KMS-11 (cell line): ENCODE measurements at regions not wholly inside any gene's neighbourhood (a gene's known extent, or its start where the extent isn't known, plus 50 kb on each side); places are given as distances from the start of the nearest gene placed in this dataset.

Experiments used
- H2AFZ ChIP-seq: fragments of 200-600 bp; sonication (generic); 2 replicates; pipeline ENCODE4 v1.6.1; 2016; ENCODE audit warnings: antibody characterized with exemption, mixed run types, low read depth
- H3K27ac ChIP-seq: fragments of 200-600 bp; sonication (generic); 2 replicates; pipeline ENCODE4 v1.6.1; 2016; ENCODE audit warnings: mild to moderate bottlenecking, mixed run types
- H3K27me3 ChIP-seq: fragments of 200-600 bp; sonication (generic); 2 replicates; pipeline ENCODE4 v1.6.1; 2017; ENCODE audit warnings: mild to moderate bottlenecking, low read depth, mixed run types, moderate library complexity; ENCODE audit not compliant: insufficient read depth
- H3K36me3 ChIP-seq: fragments of 200-600 bp; sonication (generic); 2 replicates; pipeline ENCODE4 v1.6.1; 2017; ENCODE audit warnings: mild to moderate bottlenecking, mixed run types; ENCODE audit not compliant: insufficient read depth
- H3K4me1 ChIP-seq: fragments of 200-600 bp; sonication (generic); 2 replicates; pipeline ENCODE4 v1.6.1; 2016; ENCODE audit warnings: mild to moderate bottlenecking, low read depth, mixed run types; ENCODE audit not compliant: poor library complexity, severe bottlenecking
- H3K4me2 ChIP-seq: fragments of 200-600 bp; sonication (generic); 2 replicates; pipeline ENCODE4 v1.7.0; 2016; ENCODE audit warnings: mild to moderate bottlenecking, mixed run types
- H3K4me3 ChIP-seq: fragments of 200-600 bp; sonication (generic); IDR thresholded peaks from 2 replicates; pipeline ENCODE4 v1.6.1; 2017; ENCODE audit warnings: low read depth, low read length, mixed read lengths; ENCODE audit not compliant: insufficient read depth
- H3K79me2 ChIP-seq: fragments of 200-600 bp; sonication (generic); 2 replicates; pipeline ENCODE4 v1.6.1; 2016; ENCODE audit warnings: low read depth, mixed run types; ENCODE audit not compliant: insufficient read depth
- H3K9ac ChIP-seq: fragments of 200-600 bp; sonication (generic); 2 replicates; pipeline ENCODE4 v1.6.1; 2016; ENCODE audit warnings: mild to moderate bottlenecking, mixed run types
- H4K20me1 ChIP-seq: fragments of 200-600 bp; sonication (generic); 2 replicates; pipeline ENCODE4 v1.6.1; 2016; ENCODE audit warnings: mild to moderate bottlenecking, mixed run types; ENCODE audit not compliant: insufficient read depth
- TF ChIP-seq, protein P1 (sequence below): fragments of 200-600 bp; sonication (generic); conservative IDR thresholded peaks from 2 replicates; pipeline ENCODE4 v1.6.1; 2017; ENCODE audit warnings: low read depth, mild to moderate bottlenecking, antibody characterized with exemption, low read length, moderate library complexity, mixed read lengths

DNA sequence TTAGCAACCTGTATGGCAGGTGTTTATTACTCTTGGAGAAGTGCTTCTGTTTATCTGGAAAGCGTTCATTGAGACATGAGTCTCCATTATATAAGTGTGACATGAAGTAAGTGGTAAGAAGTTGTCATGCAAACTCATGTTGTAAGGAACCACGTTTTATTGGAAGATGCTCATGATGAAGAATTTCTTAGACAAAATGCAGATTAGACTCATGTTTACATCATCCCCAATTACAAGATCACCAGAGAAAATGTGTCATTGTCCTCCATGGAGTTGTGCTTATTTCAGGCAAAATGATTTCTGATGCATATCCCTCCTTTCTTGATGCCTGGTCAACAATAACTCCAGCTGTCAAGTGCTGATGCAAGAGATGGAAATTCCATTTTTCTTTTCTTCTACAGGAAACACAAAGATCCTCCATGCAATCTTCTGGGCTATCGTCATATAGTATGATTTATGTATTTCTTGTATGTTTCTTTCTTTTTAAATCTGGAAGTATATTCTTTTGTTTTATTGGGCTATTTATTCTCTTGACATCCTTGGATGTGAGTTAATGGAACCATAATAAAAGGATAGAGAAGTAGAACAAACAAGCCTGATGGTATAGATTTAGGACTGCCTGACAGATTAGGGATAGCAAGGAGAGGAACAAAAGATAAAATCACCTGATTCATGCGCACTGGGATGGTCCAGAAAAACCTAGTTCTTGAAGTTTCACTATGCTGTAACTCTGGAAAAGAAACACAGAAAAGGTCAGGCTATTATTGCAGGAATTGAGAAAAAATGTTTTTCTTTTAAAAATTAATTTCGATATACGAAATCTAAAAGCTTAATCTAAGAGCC is 50.7 kb upstream of the DIAPH3 start:
- H3K9ac ChIP-seq, result no peak overlapping the region
- H3K4me1 ChIP-seq, result no peaks in the 10 kb centered on the region
- no peaks in the 10 kb centered on the region for H4K20me1 ChIP-seq
- no peak overlapping the region for H3K4me2 ChIP-seq
- no peaks in the 10 kb centered on the region for H3K79me2 ChIP-seq
- H3K27ac ChIP-seq, result no peak overlapping the region
- H2AFZ ChIP-seq, result no peak overlapping the region
- TF ChIP-seq, protein P1, sequence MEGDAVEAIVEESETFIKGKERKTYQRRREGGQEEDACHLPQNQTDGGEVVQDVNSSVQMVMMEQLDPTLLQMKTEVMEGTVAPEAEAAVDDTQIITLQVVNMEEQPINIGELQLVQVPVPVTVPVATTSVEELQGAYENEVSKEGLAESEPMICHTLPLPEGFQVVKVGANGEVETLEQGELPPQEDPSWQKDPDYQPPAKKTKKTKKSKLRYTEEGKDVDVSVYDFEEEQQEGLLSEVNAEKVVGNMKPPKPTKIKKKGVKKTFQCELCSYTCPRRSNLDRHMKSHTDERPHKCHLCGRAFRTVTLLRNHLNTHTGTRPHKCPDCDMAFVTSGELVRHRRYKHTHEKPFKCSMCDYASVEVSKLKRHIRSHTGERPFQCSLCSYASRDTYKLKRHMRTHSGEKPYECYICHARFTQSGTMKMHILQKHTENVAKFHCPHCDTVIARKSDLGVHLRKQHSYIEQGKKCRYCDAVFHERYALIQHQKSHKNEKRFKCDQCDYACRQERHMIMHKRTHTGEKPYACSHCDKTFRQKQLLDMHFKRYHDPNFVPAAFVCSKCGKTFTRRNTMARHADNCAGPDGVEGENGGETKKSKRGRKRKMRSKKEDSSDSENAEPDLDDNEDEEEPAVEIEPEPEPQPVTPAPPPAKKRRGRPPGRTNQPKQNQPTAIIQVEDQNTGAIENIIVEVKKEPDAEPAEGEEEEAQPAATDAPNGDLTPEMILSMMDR, result no peak
- no peaks in the 10 kb centered on the region for H3K36me3 ChIP-seq
- H3K4me3 ChIP-seq, result no peak overlapping the region
- H3K27me3 ChIP-seq, result no peaks in the 10 kb centered on the region

DNA sequence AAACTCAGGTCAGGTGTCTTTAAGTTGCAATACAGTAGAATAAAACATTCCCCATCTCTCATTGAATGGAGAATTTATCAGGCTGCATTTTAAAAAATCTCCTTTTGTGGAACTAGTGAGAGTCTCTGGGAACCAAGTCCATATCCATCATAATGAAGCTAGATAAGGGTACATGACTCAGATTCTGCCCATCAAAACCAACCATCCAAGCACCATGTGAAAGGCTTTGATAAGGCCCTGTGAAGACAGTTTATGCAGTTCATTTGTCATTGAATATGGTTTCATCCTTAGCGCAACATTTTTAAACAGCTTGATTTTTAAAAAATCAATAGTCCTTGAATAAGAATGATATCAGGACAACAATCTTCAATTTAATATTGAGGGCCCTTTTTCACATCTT is 56.3 kb upstream of the DIAPH3 start:
- Histone ChIP-seq H4K20me1 (no peaks in the 10 kb centered on the region), H3K27ac (no peak overlapping the region), H3K79me2 (no peaks in the 10 kb centered on the region), H3K27me3 (no peaks in the 10 kb centered on the region), H3K4me1 (no peaks in the 10 kb centered on the region), H2AFZ (no peak overlapping the region), H3K9ac (no peak overlapping the region), H3K36me3 (no peaks in the 10 kb centered on the region), H3K4me3 (no peak overlapping the region), H3K4me2 (no peak overlapping the region)
- TF ChIP-seq, protein P1, result no peak

- TF ChIP-seq, protein P1, result no peak
- Histone ChIP-seq H3K9ac (no peak overlapping the region), H2AFZ (no peak overlapping the region)
These were observed 57.9 kb upstream of the DIAPH3 start for GRCh38 chr13:60221581-60221980.

GRCh38 chr13:60226507-60226906 is 62.8 kb upstream of the DIAPH3 start:
- TF ChIP-seq, protein P1, result no peak
- Histone ChIP-seq H3K27me3 (no peaks in the 10 kb centered on the region), H2AFZ (no peak overlapping the region), H3K36me3 (no peaks in the 10 kb centered on the region), H3K4me1 (peaks cover 18% of the 10 kb centered on the region), H3K4me3 (no peak overlapping the region), H3K79me2 (no peaks in the 10 kb centered on the region), H3K4me2 (no peak overlapping the region), H3K27ac (no peak overlapping the region), H4K20me1 (no peaks in the 10 kb centered on the region), H3K9ac (no peak overlapping the region)

More at GRCh38 chr13:60221581-60221980, 57.9 kb upstream of the DIAPH3 start:
- no peaks in the 10 kb centered on the region for H3K4me1 ChIP-seq
- no peaks in the 10 kb centered on the region for H4K20me1 ChIP-seq
- no peak overlapping the region for H3K27ac ChIP-seq
- H3K4me2 ChIP-seq, result no peak overlapping the region
- H3K4me3 ChIP-seq, result no peak overlapping the region
- H3K36me3 ChIP-seq, result no peaks in the 10 kb centered on the region
- no peaks in the 10 kb centered on the region for H3K27me3 ChIP-seq
- H3K79me2 ChIP-seq, result no peaks in the 10 kb centered on the region
